OCI-LY1 (cell line): ENCODE measurements at regions not wholly inside any gene's neighbourhood (a gene's known extent, or its start where the extent isn't known, plus 50 kb on each side); places are given as distances from the start of the nearest gene placed in this dataset.

Experiments
- H2AFZ ChIP-seq: fragments of 200-600 bp; sonication (generic), shearing (Covaris generic); 2 replicates; pipeline ENCODE4 v1.6.0; 2014; ENCODE audit warnings: antibody characterized with exemption, mild to moderate bottlenecking, low read length
- H3F3A ChIP-seq: fragments of 200-600 bp; sonication (generic), shearing (Covaris generic); 2 replicates; pipeline ENCODE4 v1.6.0; 2014; ENCODE audit warnings: mild to moderate bottlenecking, antibody characterized with exemption, low read length, moderate library complexity; ENCODE audit not compliant: insufficient read depth
- H3K27ac ChIP-seq: fragments of 200-600 bp; sonication (generic); 2 replicates; pipeline ENCODE4 v1.5.1; 2014; ENCODE audit warnings: low read length, mixed run types, mild to moderate bottlenecking, low read depth; ENCODE audit not compliant: poor library complexity, severe bottlenecking
- H3K27me3 ChIP-seq: fragments of 200-600 bp; sonication (generic); 2 replicates; pipeline ENCODE4 v1.6.0; 2014; ENCODE audit warnings: antibody characterized with exemption, mild to moderate bottlenecking, low read length, moderate library complexity; ENCODE audit not compliant: insufficient read depth
- H3K36me3 ChIP-seq: fragments of 200-600 bp; sonication (generic); 2 replicates; pipeline ENCODE4 v1.6.1; 2014; ENCODE audit warnings: mild to moderate bottlenecking, antibody characterized with exemption, low read length, moderate library complexity, mixed read lengths; ENCODE audit not compliant: insufficient read depth
- H3K4me1 ChIP-seq: fragments of 200-600 bp; sonication (generic); 2 replicates; pipeline ENCODE4 v1.5.1; 2014; ENCODE audit warnings: mild to moderate bottlenecking, low read length, moderate library complexity; ENCODE audit not compliant: insufficient read depth, severe bottlenecking
- H3K4me2 ChIP-seq: fragments of 200-600 bp; sonication (generic), shearing (Covaris generic); 2 replicates; pipeline ENCODE4 v1.6.1; 2014; ENCODE audit warnings: low read length
- H3K4me3 ChIP-seq: fragments of 200-600 bp; sonication (generic); 2 replicates; pipeline ENCODE4 v1.5.1; 2014; ENCODE audit warnings: low read length, low read depth, mild to moderate bottlenecking, mixed read lengths; ENCODE audit not compliant: poor library complexity, severe bottlenecking
- H3K79me2 ChIP-seq: fragments of 200-600 bp; shearing (Covaris generic); 2 replicates; pipeline ENCODE4 v1.6.1; 2016; ENCODE audit warnings: mixed run types, low read length, mixed read lengths; ENCODE audit not compliant: insufficient read depth
- H3K9ac ChIP-seq: fragments of 200-600 bp; sonication (generic), shearing (Covaris generic); 2 replicates; pipeline ENCODE4 v1.6.1; 2014; ENCODE audit warnings: mild to moderate bottlenecking, low read length, mixed read lengths
- H3K9me2 ChIP-seq: fragments of 200-600 bp; sonication (generic), shearing (Covaris generic); 2 replicates; pipeline ENCODE4 v1.6.1; 2014; ENCODE audit warnings: low read depth, mild to moderate bottlenecking, low read length, mixed read lengths
- H3K9me3 ChIP-seq: fragments of 200-600 bp; shearing (Covaris generic); 2 replicates; pipeline ENCODE4 v1.6.1; 2014; ENCODE audit warnings: low read length, mixed read lengths
- H4K20me1 ChIP-seq: fragments of 200-600 bp; sonication (generic), shearing (Covaris generic); 2 replicates; pipeline ENCODE4 v1.6.0; 2016; ENCODE audit warnings: mild to moderate bottlenecking, low read length; ENCODE audit not compliant: insufficient read depth
- EZH2 ChIP-seq: fragments of 200-600 bp; sonication (generic), shearing (Covaris generic); IDR thresholded peaks from 2 replicates; pipeline ENCODE4 v1.8.0; 2017; ENCODE audit warnings: borderline replicate concordance, mixed run types, mild to moderate bottlenecking, antibody characterized with exemption, low read length, moderate library complexity, mixed read lengths
- TF ChIP-seq, protein P1 (sequence below): fragments of 200-600 bp; sonication (generic), shearing (Covaris generic); IDR thresholded peaks from 2 replicates; pipeline ENCODE4 v1.5.1; 2017; ENCODE audit warnings: mild to moderate bottlenecking, antibody characterized with exemption, low read length, moderate library complexity, mixed read lengths

DNA sequence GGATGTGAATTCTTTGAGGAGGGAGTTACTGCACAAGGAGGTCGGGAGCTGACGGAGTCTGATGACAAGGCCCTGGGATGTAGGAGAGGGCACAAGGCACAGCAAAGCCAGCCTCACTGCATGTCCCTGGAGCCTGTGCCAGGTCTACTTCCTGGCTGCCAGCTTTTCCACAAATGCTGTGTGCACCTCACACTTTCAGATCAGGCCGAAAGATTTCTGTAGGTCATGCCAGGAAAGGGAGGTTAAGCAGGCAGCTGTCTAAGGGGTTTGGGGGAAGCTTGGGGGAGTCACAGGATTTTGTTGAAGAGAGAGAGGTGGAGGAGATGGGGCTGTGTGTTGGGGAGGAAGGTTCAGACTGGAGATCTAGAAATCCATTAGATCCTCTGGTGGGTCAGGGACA lies 792.5 kb downstream of the KCNJ18 start:
- H2AFZ ChIP-seq = no peak overlapping the region
- H3K9ac ChIP-seq = no peak overlapping the region
- no peaks in the 10 kb centered on the region for H4K20me1 ChIP-seq
- TF ChIP-seq EZH2 = no peak
- TF ChIP-seq, protein P1, sequence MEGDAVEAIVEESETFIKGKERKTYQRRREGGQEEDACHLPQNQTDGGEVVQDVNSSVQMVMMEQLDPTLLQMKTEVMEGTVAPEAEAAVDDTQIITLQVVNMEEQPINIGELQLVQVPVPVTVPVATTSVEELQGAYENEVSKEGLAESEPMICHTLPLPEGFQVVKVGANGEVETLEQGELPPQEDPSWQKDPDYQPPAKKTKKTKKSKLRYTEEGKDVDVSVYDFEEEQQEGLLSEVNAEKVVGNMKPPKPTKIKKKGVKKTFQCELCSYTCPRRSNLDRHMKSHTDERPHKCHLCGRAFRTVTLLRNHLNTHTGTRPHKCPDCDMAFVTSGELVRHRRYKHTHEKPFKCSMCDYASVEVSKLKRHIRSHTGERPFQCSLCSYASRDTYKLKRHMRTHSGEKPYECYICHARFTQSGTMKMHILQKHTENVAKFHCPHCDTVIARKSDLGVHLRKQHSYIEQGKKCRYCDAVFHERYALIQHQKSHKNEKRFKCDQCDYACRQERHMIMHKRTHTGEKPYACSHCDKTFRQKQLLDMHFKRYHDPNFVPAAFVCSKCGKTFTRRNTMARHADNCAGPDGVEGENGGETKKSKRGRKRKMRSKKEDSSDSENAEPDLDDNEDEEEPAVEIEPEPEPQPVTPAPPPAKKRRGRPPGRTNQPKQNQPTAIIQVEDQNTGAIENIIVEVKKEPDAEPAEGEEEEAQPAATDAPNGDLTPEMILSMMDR = no peak
- no peaks in the 10 kb centered on the region; the same call in 1 of the 2 replicates for H3K36me3 ChIP-seq
- H3K4me3 ChIP-seq = no peak overlapping the region
- H3K9me2 ChIP-seq = no peaks in the 10 kb centered on the region
- H3K9me3 ChIP-seq = no peaks in the 10 kb centered on the region
- no peak overlapping the region for H3K4me2 ChIP-seq
- H3K79me2 ChIP-seq = no peaks in the 10 kb centered on the region
- no peak overlapping the region for H3K27ac ChIP-seq
- peaks cover 26% of the 10 kb centered on the region for H3K4me1 ChIP-seq
- no peaks in the 10 kb centered on the region for H3K27me3 ChIP-seq
- H3F3A ChIP-seq = no peaks in the 10 kb centered on the region

DNA sequence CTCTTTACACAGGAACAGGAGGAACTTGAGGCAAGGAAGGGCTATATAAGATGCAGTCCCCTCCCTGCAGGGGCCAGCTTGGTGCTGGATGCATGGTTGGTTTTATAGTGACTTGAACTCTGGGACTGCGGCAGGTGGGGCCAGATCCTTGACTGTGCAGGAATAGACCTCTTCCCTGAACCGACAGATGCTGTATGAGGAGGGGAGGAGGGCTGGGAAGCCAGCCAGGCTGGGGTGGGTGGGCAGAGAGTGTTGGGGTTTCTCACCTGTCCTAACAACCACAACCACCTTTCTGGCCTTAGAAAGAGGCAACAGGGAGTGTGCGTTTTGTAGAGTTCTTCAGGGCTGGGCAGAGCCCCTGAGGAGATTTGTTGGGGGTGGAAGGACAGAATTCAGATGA lies 798.1 kb downstream of the KCNJ18 start:
- Histone ChIP-seq H4K20me1 (no peaks in the 10 kb centered on the region), H3K9ac (no peak overlapping the region), H2AFZ (no peak overlapping the region), H3K4me2 (no peak overlapping the region), H3K27ac (no peak overlapping the region), H3K79me2 (no peaks in the 10 kb centered on the region), H3K27me3 (no peaks in the 10 kb centered on the region), H3K9me2 (no peaks in the 10 kb centered on the region), H3K9me3 (no peaks in the 10 kb centered on the region), H3K36me3 (no peaks in the 10 kb centered on the region; the same call in 1 of the 2 replicates), H3K4me1 (peaks cover 18% of the 10 kb centered on the region), H3K4me3 (no peak overlapping the region), H3F3A (no peaks in the 10 kb centered on the region)
- TF ChIP-seq, protein P1 = no peak
- no peak for TF ChIP-seq EZH2

DNA sequence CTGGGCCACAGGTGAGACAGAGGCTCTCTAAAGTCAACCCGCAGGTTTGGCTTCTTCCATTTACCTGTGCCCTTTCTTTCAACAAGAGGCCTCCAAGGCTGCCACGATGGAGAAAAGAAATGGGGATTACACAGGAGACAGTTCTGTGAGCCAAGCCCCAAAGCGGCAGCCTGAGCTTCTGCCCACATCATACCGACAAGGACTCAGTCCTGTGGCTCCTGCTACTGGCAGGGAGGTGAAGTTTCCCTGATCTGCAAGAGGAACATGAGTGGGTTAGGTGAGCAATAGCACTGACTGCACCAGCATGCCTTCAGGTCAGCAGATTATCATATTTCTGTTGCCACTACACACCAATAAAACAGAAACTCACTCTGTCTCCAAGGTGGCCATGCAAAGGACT lies 800.0 kb downstream of the KCNJ18 start:
- Histone ChIP-seq H3K27ac (no peak overlapping the region), H3K9ac (no peak overlapping the region), H3K4me1 (peaks cover 7% of the 10 kb centered on the region), H3K27me3 (no peaks in the 10 kb centered on the region; the same call in 1 of the 2 replicates), H3K9me3 (no peaks in the 10 kb centered on the region), H3F3A (no peaks in the 10 kb centered on the region), H3K9me2 (no peaks in the 10 kb centered on the region), H3K36me3 (no peaks in the 10 kb centered on the region; the same call in 1 of the 2 replicates), H3K4me2 (no peak overlapping the region), H2AFZ (no peak overlapping the region), H3K4me3 (no peak overlapping the region), H4K20me1 (no peaks in the 10 kb centered on the region), H3K79me2 (no peaks in the 10 kb centered on the region)
- TF ChIP-seq, protein P1 = peak; percentile 47
- no peak for TF ChIP-seq EZH2
